ENCODE measurements at regions not wholly inside any gene's neighbourhood (a gene's known extent, or its start where the extent isn't known, plus 50 kb on each side); places are given as distances from the start of the nearest gene placed in this dataset.
"Not testable (repeated sequence)": the region's sequence is repeated elsewhere in the genome, so short reads cannot be mapped to it uniquely, and the experiment has no call there.

- intact Hi-C loops (cut with micrococcal nuclease); H4K20me1 ChIP-seq (ENCODE audit: insufficient read depth, low read length); H3K27ac ChIP-seq (ENCODE audit: insufficient read depth, low read length); POLR2A ChIA-PET (ENCODE audit: unreplicated experiment); H2BK20ac ChIP-seq (ENCODE audit: low read depth, low read length); H2AK9ac ChIP-seq (replicated peaks; ENCODE audit: low read depth, low read length, poor library complexity); H3K4me3 ChIP-seq (ENCODE audit: insufficient read depth, low read depth, low read length); BruUV-seq (replicated peaks); H2BK15ac ChIP-seq (ENCODE audit: low read depth, low read length); H2AK5ac ChIP-seq (ENCODE audit: low read depth, low read length); H3K4me1 ChIP-seq (ENCODE audit: control insufficient read depth, insufficient read depth, low read length); H4K8ac ChIP-seq (ENCODE audit: low read depth in 2 of 2, low read length in 2 of 2); H3K4ac ChIP-seq (ENCODE audit: low read depth, low read length); H2BK5ac ChIP-seq (ENCODE audit: low read depth, low read length, poor library complexity, severe bottlenecking); H3K56ac ChIP-seq (ENCODE audit: extremely low read depth, insufficient read depth, low read length); CTCF ChIA-PET; H3K9me1 ChIP-seq (ENCODE audit: insufficient read depth, low read length); H3K9ac ChIP-seq (ENCODE audit: low read depth, low read length); H3K18ac ChIP-seq (ENCODE audit: low read depth, low read length); H3K4me2 ChIP-seq (ENCODE audit: low read depth, low read length); H4K91ac ChIP-seq (ENCODE audit: insufficient read depth, low read depth, low read length); H3K9me3 ChIP-seq (ENCODE audit: control insufficient read depth, insufficient read depth, low read length); in situ Hi-C loops (cut with MboI; ENCODE audit: low sequenced_read_pairs); H3K14ac ChIP-seq (replicated peaks; ENCODE audit: low read depth, low read length); H2BK120ac ChIP-seq (ENCODE audit: low read depth, low read length); H3K23ac ChIP-seq (ENCODE audit: low read depth, low read length); H3K27me3 ChIP-seq (ENCODE audit: control insufficient read depth, insufficient read depth, low read length); DNase-seq; H3K36me3 ChIP-seq (ENCODE audit: control insufficient read depth, insufficient read depth, low read length); ATAC-seq (ENCODE audit: low read depth); H4K5ac ChIP-seq (ENCODE audit: low read depth, low read length); H3K79me1 ChIP-seq (ENCODE audit: low read depth in 1 of 2, low read length in 2 of 2); H2AFZ ChIP-seq (replicated peaks; ENCODE audit: low read length, poor library complexity); dilution Hi-C loops (cut with HindIII; ENCODE audit: low sequenced_read_pairs, unreplicated experiment): not testable (repeated sequence)
- 33% methylated on average over 3 of the region's 8 CpGs; no CpG with 5 or more reads in 1 of the 2 experiments for WGBS, 2 experiments (ENCODE audit: extremely low coverage in 2 of 2, insufficient read length in 1 of 2)
These were observed 90.6 kb upstream of the GOLGA6L4 start for GRCh38 chr15:84144946-84145345.

- H3K79me1 ChIP-seq (ENCODE audit: low read depth in 1 of 2, low read length in 2 of 2); ATAC-seq (ENCODE audit: low read depth); H3K23ac ChIP-seq (ENCODE audit: low read depth, low read length); H2BK20ac ChIP-seq (ENCODE audit: low read depth, low read length); H4K20me1 ChIP-seq (ENCODE audit: insufficient read depth, low read length); H3K36me3 ChIP-seq (ENCODE audit: control insufficient read depth, insufficient read depth, low read length); H3K9me1 ChIP-seq (ENCODE audit: insufficient read depth, low read length); DNase-seq; H3K27ac ChIP-seq (ENCODE audit: insufficient read depth, low read length); H2AK5ac ChIP-seq (ENCODE audit: low read depth, low read length); H3K4me2 ChIP-seq (ENCODE audit: low read depth, low read length); H3K14ac ChIP-seq (replicated peaks; ENCODE audit: low read depth, low read length); H2AK9ac ChIP-seq (replicated peaks; ENCODE audit: low read depth, low read length, poor library complexity); H2BK120ac ChIP-seq (ENCODE audit: low read depth, low read length); H4K91ac ChIP-seq (ENCODE audit: insufficient read depth, low read depth, low read length); dilution Hi-C loops (cut with HindIII; ENCODE audit: low sequenced_read_pairs, unreplicated experiment); H3K18ac ChIP-seq (ENCODE audit: low read depth, low read length); H2BK5ac ChIP-seq (ENCODE audit: low read depth, low read length, poor library complexity, severe bottlenecking); H3K56ac ChIP-seq (ENCODE audit: extremely low read depth, insufficient read depth, low read length); H4K8ac ChIP-seq (ENCODE audit: low read depth in 2 of 2, low read length in 2 of 2); H3K4me1 ChIP-seq (ENCODE audit: control insufficient read depth, insufficient read depth, low read length); H4K5ac ChIP-seq (ENCODE audit: low read depth, low read length); POLR2A ChIA-PET (ENCODE audit: unreplicated experiment); CTCF ChIA-PET; H3K4ac ChIP-seq (ENCODE audit: low read depth, low read length); in situ Hi-C loops (cut with MboI; ENCODE audit: low sequenced_read_pairs); H3K4me3 ChIP-seq (ENCODE audit: insufficient read depth, low read depth, low read length); H3K9me3 ChIP-seq (ENCODE audit: control insufficient read depth, insufficient read depth, low read length); H3K9ac ChIP-seq (ENCODE audit: low read depth, low read length); H2AFZ ChIP-seq (replicated peaks; ENCODE audit: low read length, poor library complexity); H3K27me3 ChIP-seq (ENCODE audit: control insufficient read depth, insufficient read depth, low read length); BruUV-seq (replicated peaks); intact Hi-C loops (cut with micrococcal nuclease); H2BK15ac ChIP-seq (ENCODE audit: low read depth, low read length): not testable (repeated sequence)
- WGBS, 2 experiments (ENCODE audit: extremely low coverage in 2 of 2, insufficient read length in 1 of 2) = no CpG with 5 or more reads among the region's 3 CpGs
These were observed 89.3 kb upstream of the GOLGA6L4 start for GRCh38 chr15:84146299-84146698.
